ENCODE measurements at regions not wholly inside any gene's neighbourhood (a gene's known extent, or its start where the extent isn't known, plus 50 kb on each side); places are given as distances from the start of the nearest gene placed in this dataset.

DNA sequence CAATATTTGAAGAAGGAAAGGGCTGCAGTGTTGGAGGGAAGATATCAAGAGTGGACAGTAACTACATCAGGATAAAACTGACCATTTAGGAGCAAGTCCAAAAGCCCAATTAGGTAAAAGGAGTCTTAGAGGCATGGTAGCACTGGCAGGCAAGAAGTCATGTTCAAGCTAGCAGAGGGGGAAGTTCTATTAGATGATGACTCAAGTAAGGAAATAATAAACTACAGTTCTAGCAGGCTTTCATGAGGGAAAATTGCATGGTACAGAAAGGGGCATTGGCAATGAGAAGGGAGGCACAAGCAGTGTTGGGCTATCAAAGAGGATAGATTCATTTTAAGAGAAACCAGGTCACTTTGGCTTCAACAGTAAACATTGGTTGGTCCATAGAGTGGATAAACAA is 156.1 kb upstream of the PTPRK start:
- TF ChIP-seq, protein P1, sequence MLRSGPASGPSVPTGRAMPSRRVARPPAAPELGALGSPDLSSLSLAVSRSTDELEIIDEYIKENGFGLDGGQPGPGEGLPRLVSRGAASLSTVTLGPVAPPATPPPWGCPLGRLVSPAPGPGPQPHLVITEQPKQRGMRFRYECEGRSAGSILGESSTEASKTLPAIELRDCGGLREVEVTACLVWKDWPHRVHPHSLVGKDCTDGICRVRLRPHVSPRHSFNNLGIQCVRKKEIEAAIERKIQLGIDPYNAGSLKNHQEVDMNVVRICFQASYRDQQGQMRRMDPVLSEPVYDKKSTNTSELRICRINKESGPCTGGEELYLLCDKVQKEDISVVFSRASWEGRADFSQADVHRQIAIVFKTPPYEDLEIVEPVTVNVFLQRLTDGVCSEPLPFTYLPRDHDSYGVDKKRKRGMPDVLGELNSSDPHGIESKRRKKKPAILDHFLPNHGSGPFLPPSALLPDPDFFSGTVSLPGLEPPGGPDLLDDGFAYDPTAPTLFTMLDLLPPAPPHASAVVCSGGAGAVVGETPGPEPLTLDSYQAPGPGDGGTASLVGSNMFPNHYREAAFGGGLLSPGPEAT (IDR thresholded peaks at IDR 0.05; ENCODE audit: low read depth): no peak
- no peak for TF ChIP-seq DPF2 (IDR thresholded peaks at IDR 0.05)
- TF ChIP-seq, protein P2, sequence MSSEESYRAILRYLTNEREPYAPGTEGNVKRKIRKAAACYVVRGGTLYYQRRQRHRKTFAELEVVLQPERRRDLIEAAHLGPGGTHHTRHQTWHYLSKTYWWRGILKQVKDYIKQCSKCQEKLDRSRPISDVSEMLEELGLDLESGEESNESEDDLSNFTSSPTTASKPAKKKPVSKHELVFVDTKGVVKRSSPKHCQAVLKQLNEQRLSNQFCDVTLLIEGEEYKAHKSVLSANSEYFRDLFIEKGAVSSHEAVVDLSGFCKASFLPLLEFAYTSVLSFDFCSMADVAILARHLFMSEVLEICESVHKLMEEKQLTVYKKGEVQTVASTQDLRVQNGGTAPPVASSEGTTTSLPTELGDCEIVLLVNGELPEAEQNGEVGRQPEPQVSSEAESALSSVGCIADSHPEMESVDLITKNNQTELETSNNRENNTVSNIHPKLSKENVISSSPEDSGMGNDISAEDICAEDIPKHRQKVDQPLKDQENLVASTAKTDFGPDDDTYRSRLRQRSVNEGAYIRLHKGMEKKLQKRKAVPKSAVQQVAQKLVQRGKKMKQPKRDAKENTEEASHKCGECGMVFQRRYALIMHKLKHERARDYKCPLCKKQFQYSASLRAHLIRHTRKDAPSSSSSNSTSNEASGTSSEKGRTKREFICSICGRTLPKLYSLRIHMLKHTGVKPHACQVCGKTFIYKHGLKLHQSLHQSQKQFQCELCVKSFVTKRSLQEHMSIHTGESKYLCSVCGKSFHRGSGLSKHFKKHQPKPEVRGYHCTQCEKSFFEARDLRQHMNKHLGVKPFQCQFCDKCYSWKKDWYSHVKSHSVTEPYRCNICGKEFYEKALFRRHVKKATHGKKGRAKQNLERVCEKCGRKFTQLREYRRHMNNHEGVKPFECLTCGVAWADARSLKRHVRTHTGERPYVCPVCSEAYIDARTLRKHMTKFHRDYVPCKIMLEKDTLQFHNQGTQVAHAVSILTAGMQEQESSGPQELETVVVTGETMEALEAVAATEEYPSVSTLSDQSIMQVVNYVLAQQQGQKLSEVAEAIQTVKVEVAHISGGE (CRISPR knock-in tag; IDR thresholded peaks at IDR 0.05): no peak
- TF ChIP-seq ZBED1 (IDR thresholded peaks at IDR 0.05; ENCODE audit: borderline replicate concordance): no peak
- TF ChIP-seq CBX5 (IDR thresholded peaks at IDR 0.05; ENCODE audit: low read depth): no peak
- no peak for TF ChIP-seq TARDBP (IDR thresholded peaks at IDR 0.05; ENCODE audit: borderline replicate concordance)
- TF ChIP-seq, protein P3, sequence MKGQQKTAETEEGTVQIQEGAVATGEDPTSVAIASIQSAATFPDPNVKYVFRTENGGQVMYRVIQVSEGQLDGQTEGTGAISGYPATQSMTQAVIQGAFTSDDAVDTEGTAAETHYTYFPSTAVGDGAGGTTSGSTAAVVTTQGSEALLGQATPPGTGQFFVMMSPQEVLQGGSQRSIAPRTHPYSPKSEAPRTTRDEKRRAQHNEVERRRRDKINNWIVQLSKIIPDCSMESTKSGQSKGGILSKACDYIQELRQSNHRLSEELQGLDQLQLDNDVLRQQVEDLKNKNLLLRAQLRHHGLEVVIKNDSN (IDR thresholded peaks at IDR 0.05; ENCODE audit: borderline replicate concordance, extremely low read length, insufficient read depth, low read depth, low read length): no peak
- TF ChIP-seq TBL1XR1 (IDR thresholded peaks at IDR 0.05; ENCODE audit: low read depth, low read length): no peak
- TF ChIP-seq HCFC1 (IDR thresholded peaks at IDR 0.05; ENCODE audit: low read length): no peak
- no peak for TF ChIP-seq CBX3 (IDR thresholded peaks at IDR 0.05; ENCODE audit: borderline replicate concordance, low read depth)
- no peak for TF ChIP-seq BRCA1 (IDR thresholded peaks at IDR 0.05; ENCODE audit: low read depth, low read length)
- no peak for TF ChIP-seq SUZ12 (IDR thresholded peaks at IDR 0.05; ENCODE audit: unreplicated experiment)
- TF ChIP-seq EZH2 (IDR thresholded peaks at IDR 0.05; ENCODE audit: borderline replicate concordance, control insufficient read depth, low read depth, low read length): no peak
- Histone ChIP-seq H2AFZ (ENCODE audit: control insufficient read depth, low read depth, low read length) (no peak overlapping the region), H3K27ac (ENCODE audit: control insufficient read depth, insufficient read depth) (no peak overlapping the region), H3K4me3 (no peak overlapping the region), H3K36me3 (ENCODE audit: control insufficient read depth in 2 of 2, insufficient read depth in 2 of 2, low read length in 1 of 2) (no peaks in the 10 kb centered on the region), H3K4me1 (ENCODE audit: control insufficient read depth, insufficient read depth, low read length) (no peaks in the 10 kb centered on the region), H4K20me1 (ENCODE audit: control insufficient read depth, insufficient read depth) (no peaks in the 10 kb centered on the region), H3K9ac (ENCODE audit: control insufficient read depth, insufficient read depth, low read length) (no peak overlapping the region), H3K9me3 (replicated peaks; ENCODE audit: control insufficient read depth, insufficient read depth, low read length) (no peaks in the 10 kb centered on the region), H3K4me2 (ENCODE audit: control insufficient read depth, insufficient read depth) (no peak overlapping the region), H3K27me3 (replicated peaks in 1 of 2; ENCODE audit: control insufficient read depth in 2 of 2, insufficient read depth in 2 of 2, low read length in 1 of 2) (no peaks in the 10 kb centered on the region), H3K79me2 (ENCODE audit: control insufficient read depth, insufficient read depth, low read length) (no peaks in the 10 kb centered on the region)
- in situ Hi-C loops (cut with MboI) (no loop called here), intact Hi-C loops (cut with micrococcal nuclease; ENCODE audit: unreplicated experiment) (no loop called here)
- no TSS peak for BruUV-seq (replicated peaks)
- FAIRE-seq (no peak), DNase-seq (ENCODE audit: low read depth, low spot score) (no peak), ATAC-seq (peak; percentile 15; the same call in 1 of the 3 replicates)
- RAD21 ChIA-PET (ENCODE audit: unreplicated experiment): no interaction called here
- CTCF ChIA-PET: no interaction called here
- POLR2A ChIA-PET: no interaction called here
- SMC1A ChIA-PET (ENCODE audit: uncharacterized antibody, unreplicated experiment): no interaction called here

All from GM12878 (cell line).